ENCODE measurements at regions not wholly inside any gene's neighbourhood (a gene's known extent, or its start where the extent isn't known, plus 50 kb on each side); places are given as distances from the start of the nearest gene placed in this dataset.

- no peaks in the 10 kb centered on the region for H3K36me3 Mint-ChIP-seq (ENCODE audit: insufficient read depth, unreplicated experiment)
- H3K27me3 ChIP-seq (replicated peaks; ENCODE audit: control insufficient read depth, insufficient read depth, low read length), result no peaks in the 10 kb centered on the region
- no peak overlapping the region for H3K27ac Mint-ChIP-seq (ENCODE audit: unreplicated experiment)
- no peaks in the 10 kb centered on the region for H3K9me3 ChIP-seq
- CTCF ChIA-PET, result no interaction called here
- no peak for DNase-seq
- peaks cover 6% of the 10 kb centered on the region for H3K9me3 Mint-ChIP-seq (ENCODE audit: unreplicated experiment)
- BruUV-seq (replicated peaks), result no TSS peak
- H3K36me3 ChIP-seq (ENCODE audit: control insufficient read depth, insufficient read depth, low read length), result no peaks in the 10 kb centered on the region
- H3K27me3 Mint-ChIP-seq (ENCODE audit: insufficient read depth, unreplicated experiment), result no peaks in the 10 kb centered on the region
- no peak overlapping the region for H3K4me3 ChIP-seq (ENCODE audit: low read depth, low read length)
- TF ChIP-seq CTCF (IDR thresholded peaks at IDR 0.05; ENCODE audit: insufficient read depth in 1 of 2, low read depth in 1 of 2, low read length in 1 of 2, severe bottlenecking in 1 of 2, unreplicated experiment in 1 of 2), result no peak
- H3K4me1 Mint-ChIP-seq (ENCODE audit: low read depth, unreplicated experiment), result no peaks in the 10 kb centered on the region
- no peak overlapping the region for H3K4me3 Mint-ChIP-seq (ENCODE audit: unreplicated experiment)
- intact Hi-C loops (cut with micrococcal nuclease; ENCODE audit: unreplicated experiment), result no loop called here
- POLR2A ChIA-PET, result no interaction called here
- H3K4me1 ChIP-seq, result peaks cover 7% of the 10 kb centered on the region
These were observed 1734.3 kb downstream of the PCDH7 start for GRCh38 chr4:32454482-32454881.

- no peak overlapping the region for H3K27ac Mint-ChIP-seq (ENCODE audit: unreplicated experiment)
- Histone ChIP-seq H3K4me3 (ENCODE audit: low read depth, low read length) (no peak overlapping the region), H3K27me3 (replicated peaks; ENCODE audit: control insufficient read depth, insufficient read depth, low read length) (no peaks in the 10 kb centered on the region), H3K9me3 (no peaks in the 10 kb centered on the region), H3K4me1 (peaks cover 7% of the 10 kb centered on the region), H3K36me3 (ENCODE audit: control insufficient read depth, insufficient read depth, low read length) (no peaks in the 10 kb centered on the region)
- peaks cover 6% of the 10 kb centered on the region for H3K9me3 Mint-ChIP-seq (ENCODE audit: unreplicated experiment)
- DNase-seq, result peak in 1 of 2 experiments; percentile 42
- ChIA-PET CTCF (no interaction called here), POLR2A (no interaction called here)
- intact Hi-C loops (cut with micrococcal nuclease; ENCODE audit: unreplicated experiment), result no loop called here
- no peak overlapping the region for H3K4me3 Mint-ChIP-seq (ENCODE audit: unreplicated experiment)
- H3K27me3 Mint-ChIP-seq (ENCODE audit: insufficient read depth, unreplicated experiment), result no peaks in the 10 kb centered on the region
- no peaks in the 10 kb centered on the region for H3K36me3 Mint-ChIP-seq (ENCODE audit: insufficient read depth, unreplicated experiment)
- BruUV-seq (replicated peaks), result no TSS peak
- no peaks in the 10 kb centered on the region for H3K4me1 Mint-ChIP-seq (ENCODE audit: low read depth, unreplicated experiment)
- TF ChIP-seq CTCF (IDR thresholded peaks at IDR 0.05; ENCODE audit: insufficient read depth in 1 of 2, low read depth in 1 of 2, low read length in 1 of 2, severe bottlenecking in 1 of 2, unreplicated experiment in 1 of 2), result no peak
These were observed 1735.1 kb downstream of the PCDH7 start for GRCh38 chr4:32455231-32455630.

DNA sequence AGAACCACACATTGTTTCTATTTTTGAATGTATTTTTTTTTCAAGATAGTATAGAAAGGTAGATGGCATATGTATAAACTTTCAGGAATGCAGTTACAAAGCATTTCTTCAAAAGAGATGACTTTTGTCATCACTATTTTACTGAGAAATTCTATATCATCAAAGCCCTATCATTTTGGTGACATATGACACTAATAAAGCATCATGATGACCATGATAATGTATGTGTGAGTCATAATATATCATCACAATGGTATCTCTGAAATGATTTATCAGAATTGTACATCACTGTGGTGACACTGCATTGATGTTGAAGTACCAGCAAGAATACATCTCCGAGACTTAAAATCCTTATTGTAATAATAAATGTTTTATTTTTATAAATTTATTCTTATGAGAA is 1740.8 kb downstream of the PCDH7 start:
- Mint-ChIP-seq H3K9me3 (ENCODE audit: unreplicated experiment) (peaks cover 6% of the 10 kb centered on the region), H3K27me3 (ENCODE audit: insufficient read depth, unreplicated experiment) (no peaks in the 10 kb centered on the region), H3K4me1 (ENCODE audit: low read depth, unreplicated experiment) (no peaks in the 10 kb centered on the region), H3K27ac (ENCODE audit: unreplicated experiment) (no peak overlapping the region), H3K36me3 (ENCODE audit: insufficient read depth, unreplicated experiment) (no peaks in the 10 kb centered on the region), H3K4me3 (ENCODE audit: unreplicated experiment) (no peak overlapping the region)
- H3K4me1 ChIP-seq, result no peaks in the 10 kb centered on the region
- CTCF ChIA-PET, result no interaction called here
- TF ChIP-seq CTCF (IDR thresholded peaks at IDR 0.05; ENCODE audit: insufficient read depth in 1 of 2, low read depth in 1 of 2, low read length in 1 of 2, severe bottlenecking in 1 of 2, unreplicated experiment in 1 of 2), result no peak
- no peaks in the 10 kb centered on the region for H3K36me3 ChIP-seq (ENCODE audit: control insufficient read depth, insufficient read depth, low read length)
- intact Hi-C loops (cut with micrococcal nuclease; ENCODE audit: unreplicated experiment), result no loop called here
- H3K4me3 ChIP-seq (ENCODE audit: low read depth, low read length), result no peak overlapping the region
- POLR2A ChIA-PET, result no interaction called here
- H3K9me3 ChIP-seq, result no peaks in the 10 kb centered on the region
- BruUV-seq (replicated peaks), result no TSS peak
- no peaks in the 10 kb centered on the region for H3K27me3 ChIP-seq (replicated peaks; ENCODE audit: control insufficient read depth, insufficient read depth, low read length)
- DNase-seq, result no peak

Data from Caco-2 (cell line).